HG03064 (cell line): ENCODE measurements at regions not wholly inside any gene's neighbourhood (a gene's known extent, or its start where the extent isn't known, plus 50 kb on each side); places are given as distances from the start of the nearest gene placed in this dataset.
"Not testable (repeated sequence)": the region's sequence is repeated elsewhere in the genome, so short reads cannot be mapped to it uniquely, and the experiment has no call there.

Experiments used
- ATAC-seq: cut with Tn5 transposase; IDR thresholded peaks from one replicate; pipeline ENCODE4 v1.9.1; 2021; ENCODE audit warnings: low read depth; ENCODE audit not compliant: unreplicated experiment

DNA sequence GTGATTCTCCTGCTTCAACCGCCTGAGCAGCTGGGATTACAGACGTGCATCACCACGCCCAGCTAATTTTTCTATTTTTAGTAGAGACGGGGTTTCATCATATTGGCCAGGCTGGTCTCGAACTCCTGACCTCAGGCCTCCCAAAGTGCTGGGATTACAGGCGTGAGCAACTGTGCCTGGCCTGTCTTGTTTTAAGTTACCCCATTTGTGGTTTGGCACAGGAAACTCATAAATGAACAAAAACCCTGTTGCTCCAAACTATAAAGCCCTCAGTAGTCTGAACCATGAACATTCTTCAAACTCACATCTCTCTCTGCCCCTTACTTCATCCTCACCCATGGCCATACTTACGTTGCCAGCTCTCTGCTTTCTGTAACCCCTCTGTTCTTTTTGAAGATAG is 61.7 kb downstream of the RHOU start:
- not testable (repeated sequence) for ATAC-seq

DNA sequence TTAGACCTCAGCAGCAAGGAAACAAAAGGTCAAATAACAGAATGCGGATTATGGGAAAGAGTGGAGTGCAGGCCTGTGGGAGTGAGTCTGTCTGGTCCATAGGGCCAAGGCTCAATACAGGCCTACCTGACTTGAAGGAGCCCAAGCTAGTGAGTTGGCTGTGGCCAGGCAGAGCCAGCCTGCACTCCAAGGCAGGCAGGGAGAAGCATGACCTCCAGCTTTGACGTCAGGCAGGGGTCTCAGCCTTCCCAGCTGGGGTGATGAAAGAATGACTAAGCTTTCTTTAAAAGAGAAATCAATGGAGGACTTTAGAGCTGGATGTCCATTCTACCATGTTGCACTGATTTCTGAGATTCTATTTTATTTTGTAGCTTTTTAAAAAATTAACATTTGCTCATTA is 62.8 kb downstream of the RHOU start:
- ATAC-seq, result no peak

DNA sequence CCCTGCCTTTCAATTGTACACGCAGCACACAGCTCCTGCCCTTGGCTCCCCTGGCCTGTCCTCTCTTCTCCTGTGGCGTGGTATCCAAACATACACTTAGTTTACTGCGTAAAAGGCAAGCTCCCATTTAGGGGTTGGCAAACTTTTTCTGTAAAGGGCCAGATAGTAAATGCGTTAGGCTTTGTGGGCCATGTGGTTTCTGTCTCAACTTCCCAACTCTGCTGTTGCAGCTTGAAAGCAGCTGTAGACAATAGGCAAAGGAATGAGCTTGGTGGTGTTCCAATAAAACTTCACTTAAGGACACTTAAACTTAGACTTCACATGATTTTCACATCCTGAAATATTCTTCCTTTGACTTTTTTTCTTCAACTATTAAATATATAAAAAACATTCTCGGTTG is 63.3 kb downstream of the RHOU start:
- no peak for ATAC-seq

DNA sequence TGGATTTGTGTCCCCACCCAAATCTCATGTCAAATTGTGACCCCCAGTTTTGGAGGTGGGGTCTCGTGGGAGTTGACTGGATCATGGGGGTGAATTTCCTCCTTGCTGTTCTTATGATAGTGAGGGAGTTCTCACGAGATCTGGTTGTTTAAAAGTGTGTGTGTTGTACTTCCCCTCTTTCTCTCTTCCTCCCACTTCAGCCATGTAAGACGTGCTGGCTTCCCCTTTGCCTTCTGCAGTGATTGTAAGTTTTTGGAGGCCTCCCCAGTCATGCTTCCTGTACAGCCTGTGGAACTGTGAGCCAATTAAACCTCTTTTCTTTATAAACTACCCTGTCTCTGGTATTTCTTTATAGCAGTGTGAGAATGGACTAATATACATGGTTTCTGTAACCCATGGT is 64.6 kb downstream of the RHOU start:
- ATAC-seq, result no peak

DNA sequence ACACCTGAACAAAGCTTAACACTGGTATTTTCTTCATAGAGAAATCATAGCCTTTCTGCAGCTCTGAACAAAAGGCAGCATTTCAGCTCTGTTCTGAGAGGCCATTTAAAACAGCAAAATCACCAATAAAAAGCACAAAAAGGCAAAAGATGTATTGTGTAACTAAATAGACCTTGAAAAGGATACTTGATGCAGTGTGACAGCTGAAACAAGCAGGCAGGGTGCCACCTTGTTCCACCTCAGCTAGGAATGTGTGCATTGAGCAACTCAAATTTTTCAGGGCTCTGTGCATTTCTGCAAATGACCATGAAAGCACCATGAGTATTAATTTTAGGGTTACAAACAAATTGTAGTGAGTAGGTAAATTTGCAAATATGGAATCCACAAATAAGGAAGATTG is 65.8 kb downstream of the RHOU start:
- ATAC-seq, result no peak

DNA sequence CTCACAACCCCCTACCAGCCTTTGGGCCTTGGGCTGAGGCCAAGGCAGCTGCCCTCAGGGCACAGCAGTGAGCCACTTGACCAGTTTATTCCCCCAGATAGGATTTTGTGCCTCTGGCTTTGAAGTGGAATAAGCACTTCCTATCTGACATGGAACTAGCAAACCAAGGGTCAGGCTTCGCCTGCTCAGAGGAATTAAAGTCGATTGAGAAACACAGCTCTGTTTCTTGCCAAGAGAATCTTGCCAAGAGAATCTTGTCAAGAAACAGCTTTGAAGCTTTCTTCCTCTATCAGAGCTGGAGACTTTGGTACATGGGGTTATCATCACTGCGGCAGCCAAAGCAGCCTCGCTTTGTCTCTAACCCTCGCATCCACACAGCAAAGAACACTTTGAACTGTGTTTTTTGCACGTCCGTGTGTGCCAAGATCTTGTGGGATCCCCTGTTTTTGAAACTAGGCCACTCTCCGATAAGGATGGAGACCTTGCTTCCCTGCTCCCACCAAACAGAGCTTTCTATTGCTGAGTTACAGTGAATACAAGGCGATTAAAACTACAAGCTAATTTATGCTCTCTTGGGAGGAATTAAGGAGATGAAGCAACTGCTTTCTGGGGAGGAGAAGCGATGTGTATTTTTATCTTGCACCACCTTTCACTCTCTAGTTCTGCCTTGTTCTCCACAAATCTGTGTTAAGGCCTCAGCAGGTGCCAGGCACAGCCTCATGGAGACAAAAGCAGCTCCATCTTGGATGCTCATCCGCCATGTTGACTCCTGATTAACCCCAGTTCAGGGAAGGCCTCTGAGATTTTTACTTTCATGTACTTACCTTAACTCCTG is 67.3 kb downstream of the RHOU start:
- no peak for ATAC-seq

DNA sequence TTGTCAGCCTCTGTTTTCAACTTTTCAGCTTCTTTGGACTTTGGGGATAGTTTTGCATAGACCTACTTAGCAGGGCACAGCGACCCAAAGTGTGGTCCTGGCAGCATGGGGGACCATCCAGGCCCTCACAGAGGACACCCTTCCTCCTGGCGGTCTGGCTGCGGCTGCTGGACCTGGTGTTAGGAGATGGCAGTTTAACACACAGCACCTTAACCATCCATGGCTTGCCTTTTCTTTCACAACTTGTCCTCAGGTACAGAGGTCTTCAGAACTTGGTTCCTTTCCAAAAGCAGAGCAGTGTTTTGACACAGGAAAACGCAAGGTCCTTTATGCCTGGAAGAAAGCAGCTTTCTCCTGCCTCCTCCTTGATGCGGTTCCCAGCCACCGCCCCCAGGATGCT is 68.1 kb downstream of the RHOU start:
- ATAC-seq, result no peak

DNA sequence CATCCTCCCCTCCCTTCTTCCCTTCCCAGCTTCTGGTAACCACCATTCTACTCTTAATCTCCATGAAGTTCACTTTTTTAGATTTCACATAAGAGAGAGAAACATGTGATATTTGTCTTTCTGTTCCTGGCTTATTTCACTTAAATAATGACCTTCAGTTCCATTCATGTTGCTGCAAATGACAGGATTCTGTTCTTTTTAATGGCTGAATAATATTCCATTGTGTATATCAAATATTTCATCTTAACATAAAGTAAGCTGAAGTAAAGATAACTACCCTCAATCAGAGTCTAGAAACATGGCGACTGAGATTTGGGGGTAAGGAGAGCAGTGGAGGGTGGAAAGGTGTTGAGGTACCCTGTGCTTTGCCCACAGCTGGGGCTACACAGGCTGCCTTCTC is 68.9 kb downstream of the RHOU start:
- ATAC-seq, result no peak

DNA sequence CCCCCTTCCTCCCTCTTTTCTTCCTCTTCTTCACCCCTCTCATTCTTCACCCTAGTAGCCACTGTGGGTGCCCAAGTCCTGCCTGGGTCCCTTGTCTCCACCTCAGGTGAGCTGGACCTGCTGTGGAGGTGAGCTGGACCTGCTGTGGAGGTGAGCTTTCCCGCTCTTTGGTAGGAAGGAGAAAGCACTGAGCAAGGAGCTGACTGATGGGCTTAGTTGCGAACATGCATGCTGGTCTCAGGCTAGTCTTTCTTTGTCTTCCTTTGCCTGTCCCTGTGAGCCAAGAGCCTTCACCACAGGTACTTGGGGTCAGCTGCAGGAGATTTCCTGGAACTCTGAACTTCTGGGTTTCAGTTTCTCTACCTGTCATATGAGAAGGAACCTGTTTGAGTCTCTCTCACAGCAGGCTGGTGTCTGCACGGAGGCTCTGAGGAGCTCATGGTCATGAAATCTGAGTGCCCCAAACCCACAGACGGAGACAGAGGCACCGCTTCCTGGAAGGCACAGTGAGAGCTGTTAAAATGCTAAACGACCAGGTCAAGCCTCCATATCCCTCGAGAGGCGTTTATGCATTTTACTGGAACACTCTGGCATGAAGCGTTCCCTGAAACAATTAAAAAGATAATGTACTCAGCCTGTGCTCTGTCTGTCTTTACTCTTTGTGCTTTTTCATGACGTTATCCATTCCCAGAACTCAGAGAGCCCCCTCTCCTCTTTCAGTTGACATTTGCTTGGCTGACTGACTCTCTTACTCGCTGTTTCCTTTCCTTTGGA is 69.5 kb downstream of the RHOU start:
- no peak for ATAC-seq

DNA sequence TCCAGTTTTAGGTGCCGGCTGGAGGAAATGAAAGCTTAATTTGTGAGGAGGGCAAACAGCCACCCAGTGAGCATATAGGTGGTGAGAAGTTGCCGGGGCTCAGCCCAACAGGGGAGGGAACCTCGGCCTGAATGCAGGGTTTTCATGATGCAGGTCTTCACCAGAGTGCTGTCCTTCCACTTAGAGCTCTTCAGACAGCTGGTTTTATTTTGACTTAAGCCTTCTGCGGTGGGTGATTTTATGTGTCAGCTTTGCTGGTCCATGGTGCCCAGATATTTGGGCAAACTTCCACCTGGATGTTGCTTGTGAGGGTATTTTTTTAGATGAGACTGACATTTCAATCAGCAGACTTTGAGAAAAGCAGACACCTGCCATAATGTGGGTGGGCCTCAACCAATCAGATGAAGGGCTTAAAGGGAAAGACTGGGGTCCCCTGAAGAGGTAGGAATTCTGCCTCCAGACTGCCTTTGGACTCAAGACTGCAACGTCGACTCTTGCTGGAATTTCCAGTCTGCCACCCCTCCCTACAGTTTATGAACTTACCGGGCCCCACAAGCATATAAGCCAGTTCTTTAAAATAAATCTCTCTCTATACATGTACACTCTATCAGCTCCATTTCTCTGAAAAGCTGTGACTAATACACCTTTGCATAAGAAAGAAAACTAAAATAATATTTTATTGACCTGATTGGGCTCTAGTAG is 72.8 kb downstream of the RHOU start:
- no peak for ATAC-seq

DNA sequence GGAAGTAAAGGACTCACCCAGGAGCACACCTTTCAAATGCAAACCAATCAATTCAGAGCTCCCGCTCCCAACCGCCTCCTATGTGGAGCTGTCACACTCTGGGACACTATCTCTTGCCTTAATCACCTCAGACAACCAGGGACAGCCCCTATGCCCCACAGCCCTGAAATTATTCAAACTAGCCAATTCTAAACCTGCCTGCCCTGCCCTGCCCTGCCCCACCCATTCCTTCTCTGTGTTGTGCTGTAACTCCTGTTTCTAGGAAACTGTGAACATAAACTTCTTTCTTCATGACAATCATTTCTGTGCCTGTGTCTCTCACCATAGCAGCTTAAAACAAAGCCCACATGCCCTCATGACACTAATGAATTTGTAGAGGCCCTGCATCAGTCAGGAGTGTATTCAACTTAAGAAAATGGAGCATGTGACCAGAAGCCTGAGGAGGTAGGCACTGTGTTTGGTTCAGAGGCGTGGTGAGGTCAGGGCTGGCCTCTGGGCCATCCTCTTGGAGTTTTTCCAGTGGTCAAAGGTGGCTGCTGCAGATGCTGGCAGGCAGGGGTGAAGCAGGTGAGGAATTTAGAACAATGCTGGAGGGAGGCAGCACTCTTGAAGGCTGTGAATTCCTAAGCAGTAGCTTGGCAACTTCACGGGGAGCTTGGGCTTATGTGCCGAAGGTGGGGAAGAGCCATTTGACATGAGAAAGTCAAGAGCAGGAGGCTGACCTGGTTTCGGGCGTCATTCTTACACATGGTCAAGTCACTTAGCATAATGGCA is 74.5 kb downstream of the RHOU start:
- ATAC-seq, result no peak

DNA sequence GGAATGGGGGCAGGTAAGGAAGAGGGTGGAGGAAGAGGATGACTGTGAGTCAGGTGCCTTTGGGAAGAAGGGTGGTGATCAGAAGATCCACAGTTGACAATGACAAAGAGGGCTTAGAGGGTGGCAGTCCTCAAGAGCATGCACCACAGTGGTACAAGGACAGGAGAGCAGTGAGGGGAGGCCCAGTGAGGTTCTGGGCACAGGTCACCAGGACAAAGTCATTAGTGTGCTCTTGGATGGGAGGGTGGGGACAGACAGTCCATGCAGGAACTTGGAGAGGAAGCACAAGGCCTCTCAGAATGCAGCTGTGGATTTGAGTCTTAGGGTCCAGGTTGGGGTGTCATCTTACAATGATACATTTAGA is 75.1 kb downstream of the RHOU start:
- ATAC-seq, result no peak

DNA sequence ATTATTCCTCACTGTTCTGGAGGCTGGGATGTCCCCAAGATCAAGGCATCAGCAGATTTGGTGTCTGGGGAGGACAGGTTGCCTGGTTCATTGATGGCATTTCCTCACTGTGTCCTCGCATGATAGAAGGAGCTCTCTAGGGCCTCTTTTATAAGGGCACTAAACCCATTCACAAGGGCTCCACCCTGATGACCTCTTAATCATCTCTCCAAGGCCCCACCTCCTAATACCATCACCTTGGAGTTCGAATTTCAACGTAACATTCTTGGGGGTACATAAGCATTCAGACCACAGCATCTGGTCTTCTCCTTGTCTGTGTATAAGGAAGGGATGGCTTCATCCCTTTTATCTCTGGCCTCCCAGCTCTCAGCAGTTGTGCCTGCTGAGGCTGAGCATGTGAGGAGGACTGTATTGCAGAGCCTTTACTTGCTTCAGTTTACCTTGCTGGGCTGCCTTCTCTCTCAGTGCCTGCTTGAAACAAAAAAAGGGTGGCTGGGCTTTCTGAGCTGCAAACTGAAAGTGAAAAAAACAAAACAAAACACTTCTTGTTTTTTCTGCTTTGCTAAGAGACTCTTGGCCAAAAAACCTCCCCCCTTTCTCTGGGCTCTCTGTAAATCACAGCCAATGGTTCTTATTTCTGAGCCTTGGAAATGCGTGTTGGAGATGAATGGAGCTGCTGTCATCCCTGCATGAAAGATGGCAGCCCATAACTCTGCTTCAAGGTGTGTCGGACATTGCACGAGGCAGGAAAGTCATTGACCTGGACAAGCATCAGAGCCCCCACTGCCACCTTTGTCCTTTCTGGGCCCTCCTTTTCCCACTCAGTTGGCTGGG is 75.8 kb downstream of the RHOU start:
- no peak for ATAC-seq

DNA sequence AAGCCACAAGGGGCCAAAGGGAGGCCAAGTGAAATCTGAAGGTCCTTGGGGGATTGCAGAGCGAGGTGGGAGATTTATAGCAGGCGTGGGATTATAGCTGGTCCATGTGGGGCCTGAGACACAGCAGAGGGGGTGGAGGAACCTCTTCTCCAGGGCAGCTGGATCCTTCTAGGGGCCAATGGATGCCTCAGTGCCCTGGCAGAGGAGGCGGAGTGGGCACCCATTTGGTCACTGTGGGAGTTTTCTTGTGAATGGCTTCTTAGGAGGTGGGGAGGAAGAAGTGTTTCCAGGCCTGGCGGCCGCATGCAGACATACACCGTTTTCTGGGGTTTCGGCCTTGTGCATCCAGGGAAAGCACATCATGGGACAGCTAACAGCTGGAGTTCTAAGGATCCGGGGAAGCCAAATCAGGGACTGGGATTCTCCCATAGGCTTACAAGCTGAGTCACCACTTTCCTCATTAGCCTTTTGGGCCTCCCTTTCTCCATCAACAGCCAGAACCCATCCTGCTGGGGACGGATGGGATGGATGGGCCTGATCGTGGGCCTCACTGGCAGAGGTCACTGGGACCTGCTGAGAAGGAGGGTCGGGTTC is 76.5 kb downstream of the RHOU start:
- no peak for ATAC-seq

DNA sequence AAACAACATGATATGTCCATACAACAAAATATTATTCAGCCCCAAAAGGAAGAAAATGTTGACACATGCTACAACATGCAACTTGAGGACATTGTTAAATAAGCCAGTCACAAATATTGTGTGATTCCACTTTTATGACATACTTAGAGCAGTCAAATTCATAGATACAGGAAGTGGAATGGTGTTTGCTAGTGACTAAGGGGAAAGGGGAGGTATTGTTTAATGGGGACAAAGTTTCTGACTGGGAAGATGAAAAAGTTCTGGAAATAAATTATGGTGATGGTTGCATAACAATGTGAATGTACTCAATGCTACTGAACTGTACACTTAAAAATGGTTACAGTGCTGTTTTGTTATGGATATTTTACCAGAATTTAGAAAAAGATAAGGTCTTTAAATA is 77.7 kb downstream of the RHOU start:
- no peak for ATAC-seq

DNA sequence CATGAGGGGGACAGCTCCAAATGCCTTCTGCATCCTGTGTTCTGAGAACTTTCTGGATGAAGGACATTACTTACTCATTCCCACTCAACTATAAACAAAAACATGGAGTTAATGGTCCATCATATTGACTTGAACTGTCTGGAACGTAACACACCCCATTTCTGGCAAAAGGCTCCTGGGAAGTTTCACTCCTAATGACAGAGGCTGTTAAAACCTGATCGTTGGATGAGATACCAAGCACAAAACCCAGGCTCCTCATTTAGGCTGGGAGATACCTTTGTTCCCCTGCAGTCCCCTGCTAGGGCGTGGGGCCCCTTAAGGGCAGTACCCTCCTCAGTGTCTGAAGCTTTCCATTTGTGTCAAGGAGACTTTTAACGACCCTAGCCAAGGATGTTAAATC is 78.9 kb downstream of the RHOU start:
- ATAC-seq, result no peak

DNA sequence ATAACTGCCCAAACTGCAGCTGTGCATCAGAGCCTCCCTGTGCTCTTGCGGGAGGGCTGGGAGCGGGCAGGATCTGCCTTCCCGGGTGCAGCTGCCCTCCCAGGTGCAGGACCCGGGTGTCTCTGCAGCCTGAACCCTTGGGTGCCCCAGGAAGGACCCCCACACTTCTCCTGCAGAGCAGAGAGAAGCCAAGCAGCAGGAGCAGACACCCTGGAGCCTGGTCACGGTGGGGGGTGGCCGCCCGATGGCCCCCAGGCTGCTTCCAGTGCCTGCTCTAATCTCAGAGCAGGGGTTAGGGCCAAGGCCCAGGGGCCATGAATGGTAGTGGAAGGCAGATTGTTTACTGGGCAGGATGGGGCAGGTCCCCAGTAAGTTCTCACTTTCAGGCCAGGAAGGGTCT is 83.0 kb downstream of the RHOU start:
- no peak for ATAC-seq

DNA sequence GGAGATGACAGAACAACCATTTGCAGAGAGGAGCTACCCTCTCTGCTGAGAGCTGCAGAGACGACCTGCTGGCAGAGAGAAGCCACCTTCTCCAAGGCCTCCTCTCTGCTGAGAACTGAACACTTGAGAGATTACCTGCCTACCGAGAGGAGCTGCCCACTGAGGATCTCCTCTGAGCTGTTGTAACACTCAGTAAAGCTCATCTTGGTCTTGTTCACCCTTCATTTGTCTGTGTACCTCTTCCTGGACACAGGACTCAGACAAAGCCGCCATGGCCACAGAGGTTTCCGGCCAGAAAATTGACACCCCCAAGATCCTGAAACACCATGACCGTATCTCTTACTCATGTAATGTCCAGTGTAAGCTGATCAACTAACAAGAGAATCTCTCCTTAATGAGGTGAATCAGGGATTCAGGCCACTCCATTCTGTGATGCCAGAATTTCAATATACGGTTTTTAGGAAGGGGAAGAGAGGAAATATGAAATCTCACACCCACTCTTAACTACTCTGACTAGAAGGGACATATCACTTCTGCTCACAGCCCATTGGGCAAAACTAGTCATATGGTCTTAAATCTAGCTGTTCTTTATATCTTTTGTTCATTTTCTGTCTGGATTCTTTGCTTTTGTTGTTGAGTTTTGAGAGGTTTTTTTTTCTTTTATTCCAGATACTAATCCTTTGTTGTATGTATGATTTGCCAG is 83.8 kb downstream of the RHOU start:
- no peak for ATAC-seq

DNA sequence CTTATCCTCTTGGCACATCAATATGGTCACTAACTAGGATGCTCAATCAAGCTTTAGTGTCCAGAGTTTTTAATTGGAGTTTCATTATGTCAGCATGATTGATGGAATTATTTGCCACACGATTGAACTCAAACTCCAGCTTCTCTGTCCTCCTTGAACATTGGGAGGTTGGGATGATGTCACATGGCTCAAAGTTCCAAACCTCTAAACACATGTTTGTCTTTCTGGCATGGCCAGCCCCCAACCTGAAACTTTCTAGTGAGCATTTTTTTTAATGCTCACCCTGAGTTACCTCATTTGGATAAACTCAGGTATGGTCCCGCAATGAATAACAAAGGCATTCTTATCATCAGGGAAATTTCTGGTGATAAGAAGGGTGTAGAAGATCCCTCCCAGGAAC is 86.0 kb downstream of the RHOU start:
- ATAC-seq, result no peak
